DOHH2 (cell line): ENCODE measurements at regions not wholly inside any gene's neighbourhood (a gene's known extent, or its start where the extent isn't known, plus 50 kb on each side); places are given as distances from the start of the nearest gene placed in this dataset.

Experiments
- H3F3A ChIP-seq: fragments of 200-600 bp; sonication (generic), shearing (Covaris generic); 2 replicates; pipeline ENCODE4 v1.6.0; 2016; ENCODE audit warnings: antibody characterized with exemption, mild to moderate bottlenecking; ENCODE audit not compliant: control insufficient read depth, insufficient read depth
- H3K27ac ChIP-seq: fragments of 200-600 bp; sonication (generic); 2 replicates; pipeline ENCODE4 v1.5.1; 2014; ENCODE audit warnings: low read depth, mild to moderate bottlenecking, low read length, moderate library complexity
- H3K27me3 ChIP-seq: fragments of 200-600 bp; sonication (generic); 2 replicates; pipeline ENCODE4 v1.6.1; 2014; ENCODE audit warnings: mild to moderate bottlenecking, low read length, mixed read lengths; ENCODE audit not compliant: control insufficient read depth
- H3K36me3 ChIP-seq: fragments of 200-600 bp; sonication (generic); 2 replicates; pipeline ENCODE4 v1.6.1; 2014; ENCODE audit warnings: mild to moderate bottlenecking, low read length, moderate library complexity, mixed read lengths; ENCODE audit not compliant: control insufficient read depth
- H3K4me1 ChIP-seq: fragments of 200-600 bp; sonication (generic); 2 replicates; pipeline ENCODE4 v1.6.1; 2014; ENCODE audit warnings: mild to moderate bottlenecking, low read length, mixed read lengths; ENCODE audit not compliant: control insufficient read depth
- H3K4me2 ChIP-seq: fragments of 200-600 bp; sonication (generic); 2 replicates; pipeline ENCODE4 v1.6.0; 2014; ENCODE audit warnings: mild to moderate bottlenecking, low read length, moderate library complexity
- H3K4me3 ChIP-seq: fragments of 200-600 bp; sonication (generic); 2 replicates; pipeline ENCODE4 v1.5.1; 2014; ENCODE audit warnings: mild to moderate bottlenecking, low read length, mixed read lengths
- H3K79me2 ChIP-seq: fragments of 200-600 bp; sonication (generic); 2 replicates; pipeline ENCODE4 v1.6.1; 2014; ENCODE audit warnings: mild to moderate bottlenecking, low read length, mixed read lengths; ENCODE audit not compliant: control insufficient read depth
- H3K9me2 ChIP-seq: fragments of 200-600 bp; sonication (generic); replicated peaks from 2 replicates; pipeline ENCODE4 v1.6.1; 2014; ENCODE audit warnings: mild to moderate bottlenecking, low read length, mixed read lengths; ENCODE audit not compliant: control insufficient read depth
- H3K9me3 ChIP-seq: fragments of 200-600 bp; sonication (generic); 2 replicates; pipeline ENCODE4 v1.6.1; 2014; ENCODE audit warnings: antibody characterized with exemption, low read length, mixed read lengths; ENCODE audit not compliant: control insufficient read depth, insufficient read depth
- H4K20me1 ChIP-seq: fragments of 200-600 bp; sonication (generic); 2 replicates; pipeline ENCODE4 v1.6.0; 2014; ENCODE audit warnings: low read depth, mild to moderate bottlenecking, antibody characterized with exemption, low read length, moderate library complexity; ENCODE audit not compliant: control insufficient read depth, insufficient read depth
- CTCF ChIP-seq: fragments of 200-600 bp; sonication (generic); IDR thresholded peaks from one replicate; pipeline ENCODE4 v1.5.1; 2014; ENCODE audit warnings: antibody characterized with exemption, mild to moderate bottlenecking, low read depth, low read length; ENCODE audit not compliant: poor library complexity, severe bottlenecking
- EZH2phosphoT487 ChIP-seq: fragments of 200-600 bp; sonication (generic); IDR thresholded peaks from 2 replicates; pipeline ENCODE4 v1.6.1; 2017; ENCODE audit warnings: borderline replicate concordance, mild to moderate bottlenecking, antibody characterized with exemption, low read length, moderate library complexity, mixed read lengths

GRCh38 chr5:110333384-110333783 lies 393.1 kb downstream of the TMEM232 start:
- no peaks in the 10 kb centered on the region for H3F3A ChIP-seq
- TF ChIP-seq CTCF (no peak), EZH2phosphoT487 (no peak)
- H3K4me1 ChIP-seq, result no peaks in the 10 kb centered on the region
- no peaks in the 10 kb centered on the region for H3K79me2 ChIP-seq
- no peak overlapping the region for H3K27ac ChIP-seq
- H3K36me3 ChIP-seq, result no peaks in the 10 kb centered on the region
- H3K4me3 ChIP-seq, result no peak overlapping the region
- H3K9me3 ChIP-seq, result no peaks in the 10 kb centered on the region
- H3K4me2 ChIP-seq, result no peak overlapping the region
- H3K27me3 ChIP-seq, result no peaks in the 10 kb centered on the region
- no peaks in the 10 kb centered on the region for H4K20me1 ChIP-seq
- no peaks in the 10 kb centered on the region for H3K9me2 ChIP-seq

GRCh38 chr5:110335361-110336066 lies 391.0 kb downstream of the TMEM232 start:
- no peaks in the 10 kb centered on the region for H3K36me3 ChIP-seq

GRCh38 chr5:110338341-110339083 lies 388.0 kb downstream of the TMEM232 start:
- Histone ChIP-seq H4K20me1 (no peaks in the 10 kb centered on the region), H3K36me3 (no peaks in the 10 kb centered on the region), H3K27me3 (no peaks in the 10 kb centered on the region), H3K4me2 (no peak overlapping the region), H3F3A (no peaks in the 10 kb centered on the region), H3K9me3 (no peaks in the 10 kb centered on the region), H3K79me2 (no peaks in the 10 kb centered on the region), H3K27ac (no peak overlapping the region), H3K4me3 (no peak overlapping the region), H3K4me1 (no peaks in the 10 kb centered on the region), H3K9me2 (no peaks in the 10 kb centered on the region)
- TF ChIP-seq EZH2phosphoT487, result no peak
- TF ChIP-seq CTCF, result no peak

More at GRCh38 chr5:110335361-110336066, 391.0 kb downstream of the TMEM232 start:
- TF ChIP-seq EZH2phosphoT487 (no peak), CTCF (no peak)
- Histone ChIP-seq H3K79me2 (no peaks in the 10 kb centered on the region), H3K27ac (no peak overlapping the region), H3F3A (no peaks in the 10 kb centered on the region), H3K9me3 (no peaks in the 10 kb centered on the region), H3K4me1 (no peaks in the 10 kb centered on the region), H3K4me2 (no peak overlapping the region), H3K27me3 (no peaks in the 10 kb centered on the region), H4K20me1 (no peaks in the 10 kb centered on the region), H3K9me2 (no peaks in the 10 kb centered on the region), H3K4me3 (no peak overlapping the region)
